ENCODE measurements at regions not wholly inside any gene's neighbourhood (a gene's known extent, or its start where the extent isn't known, plus 50 kb on each side); places are given as distances from the start of the nearest gene placed in this dataset.

DNA sequence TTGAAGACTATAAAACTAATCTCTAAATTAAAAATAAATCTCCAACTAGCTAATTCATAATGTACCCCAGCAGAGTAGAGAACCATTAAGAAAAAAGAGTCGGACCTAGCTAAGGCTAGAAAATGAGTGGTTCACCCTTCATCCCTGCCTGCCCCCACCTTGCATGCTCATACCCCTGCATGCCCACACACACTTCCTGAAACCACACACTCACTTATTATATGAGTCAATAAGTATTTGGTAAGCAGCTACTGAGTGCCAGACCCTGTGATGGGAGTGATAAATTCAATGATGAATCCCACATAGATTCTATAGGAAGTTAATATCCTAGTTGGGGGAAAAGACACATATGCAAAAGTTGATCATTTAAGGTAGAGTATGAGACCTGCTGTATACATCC lies 152.9 kb upstream of the INHBA start:
- TF ChIP-seq PPARA (CRISPR knock-in tag; IDR thresholded peaks at IDR 0.05; ENCODE audit: borderline replicate concordance) (no peak), SNAI2 (CRISPR knock-in tag; IDR thresholded peaks at IDR 0.05) (no peak), ZFP30 (CRISPR knock-in tag; IDR thresholded peaks at IDR 0.05) (no peak), PATZ1 (CRISPR knock-in tag; IDR thresholded peaks at IDR 0.05; ENCODE audit: borderline replicate concordance) (no peak), ZNF8 (CRISPR knock-in tag; IDR thresholded peaks at IDR 0.05) (no peak), ESRRG (CRISPR knock-in tag; IDR thresholded peaks at IDR 0.05) (no peak), RARB (CRISPR knock-in tag; IDR thresholded peaks at IDR 0.05) (no peak), ISL1 (CRISPR knock-in tag; IDR thresholded peaks at IDR 0.05) (no peak), ARNTL (CRISPR knock-in tag; IDR thresholded peaks at IDR 0.05; ENCODE audit: borderline replicate concordance, low read depth) (no peak), GLIS3 (CRISPR knock-in tag; IDR thresholded peaks at IDR 0.05) (no peak), ZNF70 (CRISPR knock-in tag; IDR thresholded peaks at IDR 0.05) (no peak), TCF4 (CRISPR knock-in tag; IDR thresholded peaks at IDR 0.05; ENCODE audit: borderline replicate concordance) (no peak)
- TF ChIP-seq, protein P1, sequence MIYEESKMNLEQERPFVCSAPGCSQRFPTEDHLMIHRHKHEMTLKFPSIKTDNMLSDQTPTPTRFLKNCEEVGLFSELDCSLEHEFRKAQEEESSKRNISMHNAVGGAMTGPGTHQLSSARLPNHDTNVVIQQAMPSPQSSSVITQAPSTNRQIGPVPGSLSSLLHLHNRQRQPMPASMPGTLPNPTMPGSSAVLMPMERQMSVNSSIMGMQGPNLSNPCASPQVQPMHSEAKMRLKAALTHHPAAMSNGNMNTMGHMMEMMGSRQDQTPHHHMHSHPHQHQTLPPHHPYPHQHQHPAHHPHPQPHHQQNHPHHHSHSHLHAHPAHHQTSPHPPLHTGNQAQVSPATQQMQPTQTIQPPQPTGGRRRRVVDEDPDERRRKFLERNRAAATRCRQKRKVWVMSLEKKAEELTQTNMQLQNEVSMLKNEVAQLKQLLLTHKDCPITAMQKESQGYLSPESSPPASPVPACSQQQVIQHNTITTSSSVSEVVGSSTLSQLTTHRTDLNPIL (CRISPR knock-in tag; IDR thresholded peaks at IDR 0.05; ENCODE audit: low read depth): no peak

All from SK-N-SH treated with all-trans-retinoic acid at 6 μM for 48 hours (cell line).